ENCODE measurements at regions not wholly inside any gene's neighbourhood (a gene's known extent, or its start where the extent isn't known, plus 50 kb on each side); places are given as distances from the start of the nearest gene placed in this dataset.

GRCh38 chr3:73727117-73727821 lies 102.5 kb upstream of the PDZRN3 start:
- DNase-seq = no peak

- DNase-seq = no peak
Observed at GRCh38 chr3:73723596-73723995, 98.9 kb upstream of the PDZRN3 start.

- DNase-seq = no peak
Observed at GRCh38 chr3:73719861-73720260, 95.1 kb upstream of the PDZRN3 start.

GRCh38 chr3:73719413-73719851 lies 94.7 kb upstream of the PDZRN3 start:
- no peak for DNase-seq

- DNase-seq = no peak
Observed at GRCh38 chr3:73718326-73719110, 93.8 kb upstream of the PDZRN3 start.

GRCh38 chr3:73716418-73716817 lies 91.7 kb upstream of the PDZRN3 start:
- no peak for DNase-seq

GRCh38 chr3:73710340-73710739 lies 85.6 kb upstream of the PDZRN3 start:
- no peak for DNase-seq

GRCh38 chr3:73709712-73710111 lies 85.0 kb upstream of the PDZRN3 start:
- no peak for DNase-seq

- DNase-seq = no peak
Observed at GRCh38 chr3:73708956-73709355, 84.2 kb upstream of the PDZRN3 start.

- no peak for DNase-seq
Observed at GRCh38 chr3:73707772-73708171, 83.0 kb upstream of the PDZRN3 start.

- no peak for DNase-seq
Observed at GRCh38 chr3:73706771-73707170, 82.0 kb upstream of the PDZRN3 start.

- DNase-seq = no peak
Observed at GRCh38 chr3:73705792-73706191, 81.1 kb upstream of the PDZRN3 start.

- DNase-seq = no peak
Observed at GRCh38 chr3:73699327-73699726, 74.6 kb upstream of the PDZRN3 start.

GRCh38 chr3:73697020-73697419 lies 72.3 kb upstream of the PDZRN3 start:
- DNase-seq = no peak

- DNase-seq = no peak
Observed at GRCh38 chr3:73695841-73696240, 71.1 kb upstream of the PDZRN3 start.

GRCh38 chr3:73694983-73695757 lies 70.4 kb upstream of the PDZRN3 start:
- DNase-seq = no peak

- no peak for DNase-seq
Observed at GRCh38 chr3:73687106-73688004, 62.6 kb upstream of the PDZRN3 start.

- no peak for DNase-seq
Observed at GRCh38 chr3:73685061-73685460, 60.3 kb upstream of the PDZRN3 start.

- DNase-seq = no peak
Observed at GRCh38 chr3:73683706-73684105, 59.0 kb upstream of the PDZRN3 start.

GRCh38 chr3:73681610-73682009 lies 56.9 kb upstream of the PDZRN3 start:
- no peak for DNase-seq

GRCh38 chr3:73681198-73681597 lies 56.5 kb upstream of the PDZRN3 start:
- DNase-seq = no peak

- no peak for DNase-seq
Observed at GRCh38 chr3:73680391-73681095, 55.8 kb upstream of the PDZRN3 start.

Measured in activated CD4-positive, alpha-beta T cell treated with anti-CD3 and anti-CD28 coated beads, Interleukin-2, amount 50 U/mL, for 16 hours (primary cell).